Fibroblast of skin of abdomen (primary cell): ENCODE measurements at regions not wholly inside any gene's neighbourhood (a gene's known extent, or its start where the extent isn't known, plus 50 kb on each side); places are given as distances from the start of the nearest gene placed in this dataset.

Source experiments
- DNase-seq: peaks from one replicate; pipeline ENCODE4 v3.0.0-alpha.2; 2013

GRCh38 chr5:125011419-125011818 lies 265.0 kb upstream of the ZNF608 start:
- no peak for DNase-seq

GRCh38 chr5:125011947-125012346 lies 265.5 kb upstream of the ZNF608 start:
- no peak for DNase-seq

- DNase-seq: no peak
Observed at GRCh38 chr5:125012727-125013451, 266.4 kb upstream of the ZNF608 start.

GRCh38 chr5:125014202-125014601 lies 267.8 kb upstream of the ZNF608 start:
- DNase-seq: no peak

- DNase-seq: no peak
Observed at GRCh38 chr5:125017796-125018195, 271.4 kb upstream of the ZNF608 start.

GRCh38 chr5:125023673-125024072 lies 277.2 kb upstream of the ZNF608 start:
- DNase-seq: peak; percentile 55

- DNase-seq: peak; percentile 23
Observed at GRCh38 chr5:125026867-125027731, 280.7 kb upstream of the ZNF608 start.

- DNase-seq: peak; percentile 55
Observed at GRCh38 chr5:125032286-125032685, 285.8 kb upstream of the ZNF608 start.

- DNase-seq: peak; percentile 14
Observed at GRCh38 chr5:125033602-125034001, 287.2 kb upstream of the ZNF608 start.

GRCh38 chr5:125034331-125034730 lies 287.9 kb upstream of the ZNF608 start:
- no peak for DNase-seq

- no peak for DNase-seq
Observed at GRCh38 chr5:125036494-125036893, 290.1 kb upstream of the ZNF608 start.

- no peak for DNase-seq
Observed at GRCh38 chr5:125037020-125037419, 290.6 kb upstream of the ZNF608 start.

GRCh38 chr5:125037530-125037929 lies 291.1 kb upstream of the ZNF608 start:
- no peak for DNase-seq

- DNase-seq: no peak
Observed at GRCh38 chr5:125038477-125038876, 292.0 kb upstream of the ZNF608 start.

GRCh38 chr5:125041798-125042197 lies 295.4 kb upstream of the ZNF608 start:
- no peak for DNase-seq

GRCh38 chr5:125042261-125042890 lies 295.9 kb upstream of the ZNF608 start:
- peak; percentile 83 for DNase-seq

GRCh38 chr5:125043781-125044391 lies 297.4 kb upstream of the ZNF608 start:
- DNase-seq: peak; percentile 90

GRCh38 chr5:125044491-125045282 lies 298.2 kb upstream of the ZNF608 start:
- DNase-seq: no peak

GRCh38 chr5:125045646-125046045 lies 299.2 kb upstream of the ZNF608 start:
- DNase-seq: peak; percentile 42

GRCh38 chr5:125046838-125047237 lies 300.4 kb upstream of the ZNF608 start:
- DNase-seq: no peak

- DNase-seq: no peak
Observed at GRCh38 chr5:125047871-125048270, 301.4 kb upstream of the ZNF608 start.
